SHP77 treated with DMSO at 0.1 percent for 48 hours (cell line): ENCODE measurements at regions not wholly inside any gene's neighbourhood (a gene's known extent, or its start where the extent isn't known, plus 50 kb on each side); places are given as distances from the start of the nearest gene placed in this dataset.

Experiments used
- DNase-seq: peaks from one replicate; lab custom pipeline; 2025; lab: John Stamatoyannopoulos, UW

- DNase-seq = no peak
These were observed 435.5 kb downstream of the DHX35 start for GRCh38 chr20:39397646-39398045.

- no peak for DNase-seq
These were observed 433.5 kb downstream of the DHX35 start for GRCh38 chr20:39395478-39396291.

- DNase-seq = no peak
These were observed 432.3 kb downstream of the DHX35 start for GRCh38 chr20:39394461-39394860.

GRCh38 chr20:39390186-39390585, 428.0 kb downstream of the DHX35 start:
- no peak for DNase-seq

- DNase-seq = no peak
These were observed 419.5 kb downstream of the DHX35 start for GRCh38 chr20:39381595-39381994.

GRCh38 chr20:39378776-39379175, 416.6 kb downstream of the DHX35 start:
- no peak for DNase-seq

GRCh38 chr20:39376788-39377187, 414.6 kb downstream of the DHX35 start:
- DNase-seq = no peak

- no peak for DNase-seq
These were observed 402.2 kb downstream of the DHX35 start for GRCh38 chr20:39364320-39364719.

- no peak for DNase-seq
These were observed 398.0 kb downstream of the DHX35 start for GRCh38 chr20:39359981-39360620.

- DNase-seq = no peak
These were observed 395.9 kb downstream of the DHX35 start for GRCh38 chr20:39358052-39358451.

- no peak for DNase-seq
These were observed 394.8 kb downstream of the DHX35 start for GRCh38 chr20:39356908-39357307.

GRCh38 chr20:39349240-39349639, 387.1 kb downstream of the DHX35 start:
- DNase-seq = no peak

- no peak for DNase-seq
These were observed 385.5 kb downstream of the DHX35 start for GRCh38 chr20:39347626-39348025.

GRCh38 chr20:39342463-39342862, 380.3 kb downstream of the DHX35 start:
- DNase-seq = no peak

GRCh38 chr20:39338469-39339376, 376.6 kb downstream of the DHX35 start:
- DNase-seq = no peak

GRCh38 chr20:39333211-39333610, 371.1 kb downstream of the DHX35 start:
- DNase-seq = no peak

GRCh38 chr20:39328347-39328746, 366.2 kb downstream of the DHX35 start:
- DNase-seq = no peak

GRCh38 chr20:39326050-39326449, 363.9 kb downstream of the DHX35 start:
- no peak for DNase-seq

GRCh38 chr20:39318911-39319310, 356.8 kb downstream of the DHX35 start:
- no peak for DNase-seq

- DNase-seq = no peak
These were observed 350.5 kb downstream of the DHX35 start for GRCh38 chr20:39312676-39313075.

GRCh38 chr20:39311851-39312506, 349.8 kb downstream of the DHX35 start:
- DNase-seq = no peak
